OCI-LY7 (cell line): ENCODE measurements at regions not wholly inside any gene's neighbourhood (a gene's known extent, or its start where the extent isn't known, plus 50 kb on each side); places are given as distances from the start of the nearest gene placed in this dataset.

Source experiments
- BruUV-seq: library from RNA; stranded (reverse); fragments of 400-500 nt; replicated peaks from 2 replicates; lab custom pipeline; 2021; lab: Mats Ljungman, UMichigan
- CTCF ChIA-PET: fragments of 300-600 bp; sonication (Branson Sonifier 250); formaldehyde crosslinking; loops from one replicate; lab custom pipeline; 2022; ENCODE audit warnings: antibody characterized with exemption; ENCODE audit not compliant: unreplicated experiment; lab: Charles Lee
- POLR2A ChIA-PET: fragments of 300-600 bp; sonication (Branson Sonifier 250); formaldehyde crosslinking; loops from one replicate; lab custom pipeline; 2022; ENCODE audit warnings: antibody characterized with exemption; lab: Charles Lee
- DNase-seq: peaks from one replicate; pipeline ENCODE4 v3.0.0-alpha.2; 2015; ENCODE audit warnings: low spot score
- H2AFZ ChIP-seq: fragments of 200-600 bp; sonication (generic), shearing (Covaris generic); 2 replicates; pipeline ENCODE4 v1.6.1; 2014; ENCODE audit warnings: mild to moderate bottlenecking, antibody characterized with exemption, low read length, moderate library complexity
- H3K27ac ChIP-seq: fragments of 200-600 bp; sonication (generic); 2 replicates; pipeline ENCODE4 v1.5.1; 2014; ENCODE audit warnings: mixed run types, low read depth, mild to moderate bottlenecking, moderate library complexity, low read length, inconsistent platforms; ENCODE audit not compliant: poor library complexity, severe bottlenecking
- H3K36me3 ChIP-seq: fragments of 200-600 bp; sonication (generic); 2 replicates; pipeline ENCODE4 v1.6.1; 2014; ENCODE audit warnings: mild to moderate bottlenecking, antibody characterized with exemption, low read length, moderate library complexity, mixed read lengths; ENCODE audit not compliant: insufficient read depth
- H3K4me1 ChIP-seq: fragments of 200-600 bp; sonication (generic); 2 replicates; pipeline ENCODE4 v1.5.1; 2014; ENCODE audit warnings: mild to moderate bottlenecking, low read length; ENCODE audit not compliant: insufficient read depth, poor library complexity, severe bottlenecking
- H3K4me2 ChIP-seq: fragments of 200-600 bp; sonication (generic); 2 replicates; pipeline ENCODE4 v1.6.1; 2014; ENCODE audit warnings: mild to moderate bottlenecking, low read length
- H3K4me3 ChIP-seq: fragments of 200-600 bp; sonication (generic); 2 replicates; pipeline ENCODE4 v1.5.1; 2014; ENCODE audit warnings: mild to moderate bottlenecking, low read depth, low read length; ENCODE audit not compliant: poor library complexity, severe bottlenecking
- H3K79me2 ChIP-seq: fragments of 200-600 bp; sonication (generic); 2 replicates; pipeline ENCODE4 v1.6.1; 2016; ENCODE audit warnings: low read depth, mild to moderate bottlenecking, low read length, moderate library complexity, mixed read lengths; ENCODE audit not compliant: insufficient read depth
- H3K9me2 ChIP-seq: fragments of 200-600 bp; sonication (generic); 2 replicates; pipeline ENCODE4 v1.6.1; 2016; ENCODE audit warnings: mild to moderate bottlenecking, low read length, mixed read lengths; ENCODE audit not compliant: insufficient read depth
- H3K9me3 ChIP-seq: fragments of 200-600 bp; sonication (generic); 2 replicates; pipeline ENCODE4 v1.6.1; 2014; ENCODE audit warnings: mild to moderate bottlenecking, mixed run types, low read length, mixed read lengths
- H4K20me1 ChIP-seq: fragments of 200-600 bp; sonication (generic); 2 replicates; pipeline ENCODE4 v1.6.1; 2014; ENCODE audit warnings: mild to moderate bottlenecking, antibody characterized with exemption, low read length, moderate library complexity, mixed read lengths; ENCODE audit not compliant: insufficient read depth
- CTCF ChIP-seq: fragments of 200-600 bp; sonication (generic); conservative IDR thresholded peaks from 2 replicates; pipeline ENCODE4 v1.5.1; 2014; ENCODE audit warnings: mild to moderate bottlenecking, antibody characterized with exemption, low read length, moderate library complexity, mixed read lengths
- EZH2phosphoT487 ChIP-seq: fragments of 200-600 bp; sonication (generic); IDR thresholded peaks from 2 replicates; pipeline ENCODE4 v1.6.1; 2018; ENCODE audit warnings: low read depth, borderline replicate concordance, mild to moderate bottlenecking, mixed run types, antibody characterized with exemption, low read length, moderate library complexity, mixed read lengths
- intact Hi-C: fragments of 100-400 bp; cut with micrococcal nuclease; formaldehyde crosslinking; loops from one replicate; pipeline ENCODE4 v1.10.0; 2022; ENCODE audit not compliant: unreplicated experiment

DNA sequence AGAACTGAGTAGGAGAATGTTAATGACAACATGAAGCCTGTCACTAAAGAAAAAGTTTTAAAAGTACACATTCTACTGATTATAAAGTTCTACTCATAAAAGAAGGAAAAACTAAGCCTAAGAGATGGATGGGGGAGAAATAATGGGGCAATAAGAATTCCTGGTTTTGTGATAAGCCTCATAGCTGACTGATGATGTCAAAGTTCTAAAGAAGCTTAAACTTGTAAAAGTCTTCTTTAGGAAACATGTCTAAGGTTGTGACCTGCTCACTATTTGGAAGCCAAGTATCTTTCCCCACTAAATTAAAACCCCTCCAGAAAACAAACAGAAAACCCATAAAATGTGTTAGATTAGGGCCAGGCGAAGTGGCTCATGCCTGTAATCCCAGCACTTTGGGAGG lies 232.9 kb upstream of the GIMD1 start:
- CTCF ChIA-PET: no interaction called here

DNA sequence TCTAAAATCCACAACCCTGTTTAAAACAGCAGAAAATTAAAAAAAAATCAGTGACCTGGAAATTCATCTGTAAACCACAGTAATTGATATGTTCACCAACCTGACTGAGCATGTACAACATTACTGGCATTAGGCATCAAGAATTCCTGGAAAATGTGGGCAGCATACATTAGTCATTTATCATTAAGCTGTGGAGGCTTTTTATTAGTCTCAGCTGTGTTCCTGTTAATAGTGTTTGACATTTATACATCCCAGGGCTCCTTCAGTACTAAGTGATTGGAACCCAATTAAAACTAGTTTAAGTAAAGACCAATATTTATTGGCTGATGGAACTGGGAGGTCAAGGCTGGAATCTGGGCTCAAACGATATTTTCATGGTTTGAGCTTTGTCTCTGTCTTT lies 227.3 kb upstream of the GIMD1 start:
- ChIA-PET POLR2A (no interaction called here), CTCF (no interaction called here)
- TF ChIP-seq EZH2phosphoT487 (no peak), CTCF (no peak)
- no peaks in the 10 kb centered on the region for H3K79me2 ChIP-seq
- no peak overlapping the region for H2AFZ ChIP-seq
- BruUV-seq: no TSS peak
- no peak for DNase-seq
- H3K4me1 ChIP-seq: no peaks in the 10 kb centered on the region
- H3K27ac ChIP-seq: no peak overlapping the region
- H3K36me3 ChIP-seq: no peaks in the 10 kb centered on the region
- H3K9me3 ChIP-seq: no peaks in the 10 kb centered on the region
- intact Hi-C loops: no loop called here
- H3K9me2 ChIP-seq: no peaks in the 10 kb centered on the region
- H3K4me2 ChIP-seq: no peak overlapping the region
- H4K20me1 ChIP-seq: no peaks in the 10 kb centered on the region
- no peak overlapping the region for H3K4me3 ChIP-seq

More for the DNA sequence above, 232.9 kb upstream of the GIMD1 start:
- no peak for TF ChIP-seq CTCF
- TF ChIP-seq EZH2phosphoT487: no peak
- POLR2A ChIA-PET: interaction anchor here (1.0 to 1.2 kb wide), 2 partner anchors 14 to 15 kb away, joined by 3 to 5 read pairs; no protein-coding TSS in a partner anchor
- H3K36me3 ChIP-seq: no peaks in the 10 kb centered on the region
- DNase-seq: no peak
- H3K4me2 ChIP-seq: no peak overlapping the region
- H4K20me1 ChIP-seq: no peaks in the 10 kb centered on the region
- H3K9me2 ChIP-seq: no peaks in the 10 kb centered on the region; the same call in 1 of the 2 replicates
- no peak overlapping the region for H3K27ac ChIP-seq
- BruUV-seq: no TSS peak
- no peaks in the 10 kb centered on the region for H3K79me2 ChIP-seq
- no peaks in the 10 kb centered on the region for H3K4me1 ChIP-seq
- intact Hi-C loops: no loop called here
- no peak overlapping the region for H3K4me3 ChIP-seq
- no peaks in the 10 kb centered on the region for H3K9me3 ChIP-seq
- H2AFZ ChIP-seq: no peak overlapping the region

GRCh38 chr4:106594291-106594952 lies 225.8 kb upstream of the GIMD1 start:
- Histone ChIP-seq H3K27ac (no peak overlapping the region), H3K36me3 (no peaks in the 10 kb centered on the region), H3K4me2 (no peak overlapping the region), H3K9me2 (no peaks in the 10 kb centered on the region), H3K9me3 (no peaks in the 10 kb centered on the region), H3K4me3 (no peak overlapping the region), H4K20me1 (no peaks in the 10 kb centered on the region), H3K79me2 (no peaks in the 10 kb centered on the region), H3K4me1 (no peaks in the 10 kb centered on the region), H2AFZ (no peak overlapping the region)
- DNase-seq: no peak
- ChIA-PET CTCF (no interaction called here), POLR2A (interaction anchor here (0.6 kb wide), 2 partner anchors 80 to 450 kb away, joined by 3 read pairs; no protein-coding TSS in a partner anchor)
- no peak for TF ChIP-seq CTCF
- TF ChIP-seq EZH2phosphoT487: no peak
- BruUV-seq: no TSS peak
- intact Hi-C loops: no loop called here
